ENCODE measurements at regions not wholly inside any gene's neighbourhood (a gene's known extent, or its start where the extent isn't known, plus 50 kb on each side); places are given as distances from the start of the nearest gene placed in this dataset.
"Not testable (repeated sequence)": the region's sequence is repeated elsewhere in the genome, so short reads cannot be mapped to it uniquely, and the experiment has no call there.

DNA sequence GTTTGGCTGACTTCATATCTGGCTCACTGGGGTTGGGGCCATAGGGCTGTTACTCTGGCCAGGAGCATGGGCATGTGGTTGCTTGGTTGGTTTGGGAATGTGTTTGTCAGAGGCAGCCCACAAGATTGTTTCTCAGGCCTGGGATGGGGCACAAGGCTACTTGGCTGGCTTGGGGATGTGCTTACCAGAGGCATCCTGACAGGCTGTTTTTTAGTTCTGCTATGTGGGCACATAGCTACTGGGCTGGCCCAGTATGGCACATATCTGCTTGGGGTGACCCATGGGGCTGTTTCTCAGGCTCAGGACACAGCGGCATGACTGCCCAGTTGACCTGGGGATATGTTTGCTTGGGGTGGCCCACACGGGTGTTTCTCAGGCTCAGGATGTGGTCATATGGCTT is 94.6 kb upstream of the PGR start (continued):
- TF ChIP-seq, protein P1, sequence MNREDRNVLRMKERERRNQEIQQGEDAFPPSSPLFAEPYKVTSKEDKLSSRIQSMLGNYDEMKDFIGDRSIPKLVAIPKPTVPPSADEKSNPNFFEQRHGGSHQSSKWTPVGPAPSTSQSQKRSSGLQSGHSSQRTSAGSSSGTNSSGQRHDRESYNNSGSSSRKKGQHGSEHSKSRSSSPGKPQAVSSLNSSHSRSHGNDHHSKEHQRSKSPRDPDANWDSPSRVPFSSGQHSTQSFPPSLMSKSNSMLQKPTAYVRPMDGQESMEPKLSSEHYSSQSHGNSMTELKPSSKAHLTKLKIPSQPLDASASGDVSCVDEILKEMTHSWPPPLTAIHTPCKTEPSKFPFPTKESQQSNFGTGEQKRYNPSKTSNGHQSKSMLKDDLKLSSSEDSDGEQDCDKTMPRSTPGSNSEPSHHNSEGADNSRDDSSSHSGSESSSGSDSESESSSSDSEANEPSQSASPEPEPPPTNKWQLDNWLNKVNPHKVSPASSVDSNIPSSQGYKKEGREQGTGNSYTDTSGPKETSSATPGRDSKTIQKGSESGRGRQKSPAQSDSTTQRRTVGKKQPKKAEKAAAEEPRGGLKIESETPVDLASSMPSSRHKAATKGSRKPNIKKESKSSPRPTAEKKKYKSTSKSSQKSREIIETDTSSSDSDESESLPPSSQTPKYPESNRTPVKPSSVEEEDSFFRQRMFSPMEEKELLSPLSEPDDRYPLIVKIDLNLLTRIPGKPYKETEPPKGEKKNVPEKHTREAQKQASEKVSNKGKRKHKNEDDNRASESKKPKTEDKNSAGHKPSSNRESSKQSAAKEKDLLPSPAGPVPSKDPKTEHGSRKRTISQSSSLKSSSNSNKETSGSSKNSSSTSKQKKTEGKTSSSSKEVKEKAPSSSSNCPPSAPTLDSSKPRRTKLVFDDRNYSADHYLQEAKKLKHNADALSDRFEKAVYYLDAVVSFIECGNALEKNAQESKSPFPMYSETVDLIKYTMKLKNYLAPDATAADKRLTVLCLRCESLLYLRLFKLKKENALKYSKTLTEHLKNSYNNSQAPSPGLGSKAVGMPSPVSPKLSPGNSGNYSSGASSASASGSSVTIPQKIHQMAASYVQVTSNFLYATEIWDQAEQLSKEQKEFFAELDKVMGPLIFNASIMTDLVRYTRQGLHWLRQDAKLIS (CRISPR knock-in tag; IDR thresholded peaks at IDR 0.05), result no peak
- TF ChIP-seq POLR2H (tag; IDR thresholded peaks at IDR 0.05; ENCODE audit: low read depth) (no peak), FOS (IDR thresholded peaks at IDR 0.05; ENCODE audit: extremely low read depth, insufficient read length) (no peak), MECOM (CRISPR knock-in tag; IDR thresholded peaks at IDR 0.05) (no peak), NRF1 (conservative IDR thresholded peaks at IDR 0.05 in 1 of 2, IDR thresholded peaks at IDR 0.05 in 1 of 2) (no peak), ZKSCAN8 (CRISPR knock-in tag; IDR thresholded peaks at IDR 0.05) (no peak), ZNF354B (CRISPR knock-in tag; IDR thresholded peaks at IDR 0.05) (no peak), PRPF4 (IDR thresholded peaks at IDR 0.05; ENCODE audit: insufficient read depth, low read depth, low read length, poor library complexity, severe bottlenecking) (no peak)
- TF ChIP-seq, protein P2, sequence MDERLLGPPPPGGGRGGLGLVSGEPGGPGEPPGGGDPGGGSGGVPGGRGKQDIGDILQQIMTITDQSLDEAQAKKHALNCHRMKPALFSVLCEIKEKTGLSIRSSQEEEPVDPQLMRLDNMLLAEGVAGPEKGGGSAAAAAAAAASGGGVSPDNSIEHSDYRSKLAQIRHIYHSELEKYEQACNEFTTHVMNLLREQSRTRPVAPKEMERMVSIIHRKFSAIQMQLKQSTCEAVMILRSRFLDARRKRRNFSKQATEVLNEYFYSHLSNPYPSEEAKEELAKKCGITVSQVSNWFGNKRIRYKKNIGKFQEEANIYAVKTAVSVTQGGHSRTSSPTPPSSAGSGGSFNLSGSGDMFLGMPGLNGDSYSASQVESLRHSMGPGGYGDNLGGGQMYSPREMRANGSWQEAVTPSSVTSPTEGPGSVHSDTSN (CRISPR knock-in tag; IDR thresholded peaks at IDR 0.05; ENCODE audit: low read depth), result no peak
- TF ChIP-seq, protein P2 (tag; conservative IDR thresholded peaks at IDR 0.05; ENCODE audit: low read depth), result no peak

DNA sequence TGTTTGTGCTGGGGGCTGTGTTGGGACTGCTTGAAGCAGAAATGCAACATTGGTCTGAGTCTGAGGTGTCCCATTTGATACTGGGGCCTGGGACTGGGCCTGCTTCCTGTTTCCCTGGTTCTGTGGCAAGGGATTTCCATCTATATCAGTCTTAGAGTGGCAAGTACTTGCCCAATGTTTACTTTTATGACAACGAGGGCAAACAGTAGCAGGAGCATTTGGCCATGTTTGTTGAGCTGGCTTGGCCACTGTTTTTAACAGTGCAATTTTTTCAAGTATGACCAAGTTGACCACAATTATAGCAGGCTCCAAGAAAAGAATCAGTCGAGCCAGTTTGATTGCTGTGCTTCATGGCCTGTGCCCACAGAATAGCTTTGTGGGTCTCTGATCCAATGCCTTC is 88.5 kb upstream of the PGR start:
- H3K4me1 ChIP-seq (replicated peaks in 1 of 2; ENCODE audit: control insufficient read depth in 2 of 2, insufficient read depth in 2 of 2, low read length in 2 of 2); H3K27ac ChIP-seq (ENCODE audit: extremely low read depth, low read depth, low read length); in situ Hi-C loops (cut with MboI); H3K4me2 ChIP-seq (ENCODE audit: insufficient read depth, low read length); DNase-seq (ENCODE audit: extremely low read depth in 1 of 4, low spot score in 3 of 4); CTCF ChIA-PET (ENCODE audit: low intra/inter-chr PET ratio); H3K36me3 ChIP-seq (ENCODE audit: control insufficient read depth, insufficient read depth, low read length); H3K4me3 ChIP-seq; ATAC-seq; FAIRE-seq; H3K9me3 ChIP-seq (replicated peaks; ENCODE audit: control insufficient read depth, insufficient read depth, low read depth, low read length); H2AFZ ChIP-seq (ENCODE audit: low read depth, low read length); H4K20me1 ChIP-seq (replicated peaks; ENCODE audit: control insufficient read depth, insufficient read depth, low read length); BruUV-seq (replicated peaks); H3K79me2 ChIP-seq (ENCODE audit: control insufficient read depth, insufficient read depth, low read length); H3K27me3 ChIP-seq (ENCODE audit: control insufficient read depth in 2 of 2, insufficient read depth in 2 of 2, low read length in 2 of 2); H3K9ac ChIP-seq (ENCODE audit: insufficient read depth in 1 of 2, low read depth in 2 of 2, low read length in 2 of 2); H3K9me1 ChIP-seq (ENCODE audit: control insufficient read depth, insufficient read depth, low read length); POLR2A ChIA-PET; intact Hi-C loops (cut with micrococcal nuclease): not testable (repeated sequence)
- WGBS (ENCODE audit: insufficient coverage, low coverage, missing lambda C conversion rate), result 3% methylated on average over 2 of the region's 2 CpGs
